Endothelial cell of umbilical vein (primary cell): ENCODE measurements at regions not wholly inside any gene's neighbourhood (a gene's known extent, or its start where the extent isn't known, plus 50 kb on each side); places are given as distances from the start of the nearest gene placed in this dataset.

Experiments used
- BruUV-seq: library from RNA; stranded (reverse); fragments of 400-500 nt; replicated peaks from 2 replicates; lab custom pipeline; 2021; lab: Mats Ljungman, UMichigan
- CTCF ChIA-PET: fragments of 300-600, 350-600 bp; sonication (Branson Sonifier 250); formaldehyde crosslinking; loops from one replicate; lab custom pipeline; 2021; ENCODE audit warnings: antibody characterized with exemption, inconsistent platforms; lab: Charles Lee
- POLR2A ChIA-PET: fragments of 300-600, 350-600 bp; sonication (Branson Sonifier 250); formaldehyde crosslinking; loops from one replicate; lab custom pipeline; 2021; ENCODE audit warnings: antibody characterized with exemption, inconsistent platforms; lab: Charles Lee
- DNase-seq: peaks from one replicate; pipeline ENCODE4 v3.0.0-alpha.2; 2011; ENCODE audit warnings: low read depth, low spot score
- FAIRE-seq: peaks from 2 replicates; lab custom pipeline; 2011; peaks lifted over from hg19 to GRCh38; lab: Jason Lieb, UNC
- H2AFZ ChIP-seq: 2 replicates; pipeline ENCODE4 v1.6.0; 2012; ENCODE audit warnings: low read depth, low read length, control low read depth, inconsistent platforms
- H3K27ac ChIP-seq: 2 replicates; pipeline ENCODE4 v1.5.1; 2011; ENCODE audit warnings: low read depth, mild to moderate bottlenecking, control low read depth, low read length, moderate library complexity; ENCODE audit not compliant: insufficient read depth
- H3K27me3 ChIP-seq, 2 experiments: 2 replicates each; pipeline versions ENCODE4 v1.6.0 to v1.6.1; 2011; ENCODE audit warnings: low read length in 2 of 2, mixed read lengths in 1 of 2; ENCODE audit not compliant: control insufficient read depth in 2 of 2, insufficient read depth in 2 of 2
- H3K36me3 ChIP-seq, 2 experiments: 2 replicates in 1 of 2; 3 replicates in 1 of 2; pipeline ENCODE4 v1.5.1; 2011; ENCODE audit warnings: low read length in 2 of 2, mild to moderate bottlenecking in 1 of 2, moderate library complexity in 1 of 2; ENCODE audit not compliant: control insufficient read depth in 2 of 2, insufficient read depth in 2 of 2; ENCODE audit errors: extremely low read depth in 1 of 2
- H3K4me1 ChIP-seq: 3 replicates; pipeline ENCODE4 v1.5.1; 2011; ENCODE audit warnings: mild to moderate bottlenecking, low read length; ENCODE audit not compliant: control insufficient read depth, insufficient read depth; ENCODE audit errors: extremely low read depth
- H3K4me2 ChIP-seq: 2 replicates; pipeline ENCODE4 v1.6.1; 2011; ENCODE audit warnings: low read length, control low read depth, mixed read lengths; ENCODE audit not compliant: insufficient read depth
- H3K4me3 ChIP-seq, 3 experiments: fragments of 200-600 bp in 1 of 3; sonication (generic), shearing (Covaris generic) in 1 of 3; replicated peaks in 1 of 3; 2 replicates each; pipeline ENCODE4 v1.5.1; 2011 to 2016; ENCODE audit warnings: control low read depth in 3 of 3, low read length in 3 of 3, mild to moderate bottlenecking in 2 of 3, inconsistent platforms in 1 of 3, low read depth in 1 of 3, moderate library complexity in 1 of 3; ENCODE audit not compliant: insufficient read depth in 1 of 3
- H3K79me2 ChIP-seq: 2 replicates; pipeline ENCODE4 v1.6.0; 2012; ENCODE audit warnings: low read length, inconsistent platforms; ENCODE audit not compliant: control insufficient read depth, insufficient read depth
- H3K9ac ChIP-seq: replicated peaks from 2 replicates; pipeline ENCODE3; 2011; ENCODE audit warnings: low read length, control low read depth; ENCODE audit not compliant: insufficient read depth; ENCODE audit errors: extremely low read depth
- H3K9me1 ChIP-seq: replicated peaks from 3 replicates; pipeline ENCODE4 v1.6.0; 2011; ENCODE audit warnings: mild to moderate bottlenecking, low read length; ENCODE audit not compliant: control insufficient read depth, insufficient read depth; ENCODE audit errors: extremely low read depth
- H3K9me3 ChIP-seq: replicated peaks from 2 replicates; pipeline ENCODE4 v1.5.1; 2012; ENCODE audit warnings: low read length, inconsistent platforms; ENCODE audit not compliant: control insufficient read depth, insufficient read depth
- H4K20me1 ChIP-seq: replicated peaks from 2 replicates; pipeline ENCODE3; 2011; ENCODE audit warnings: mild to moderate bottlenecking, low read length; ENCODE audit not compliant: control insufficient read depth, insufficient read depth; ENCODE audit errors: extremely low read depth
- CTCF ChIP-seq, 2 donors: IDR thresholded peaks; 1 replicate in 1 of 2; 2 replicates in 1 of 2; pipeline ENCODE4 v1.5.1; 2011; ENCODE audit warnings: low read length in 2 of 2, mild to moderate bottlenecking in 2 of 2, moderate library complexity in 2 of 2, control low read depth in 1 of 2, inconsistent platforms in 1 of 2, low read depth in 1 of 2; ENCODE audit not compliant: insufficient read depth in 1 of 2; ENCODE audit errors: extremely low read depth in 1 of 2
- EZH2 ChIP-seq: IDR thresholded peaks from 2 replicates; pipeline ENCODE4 v1.6.1; 2012; ENCODE audit warnings: borderline replicate concordance, low read depth, mild to moderate bottlenecking, moderate library complexity, low read length, inconsistent platforms; ENCODE audit not compliant: severe bottlenecking
- FOS ChIP-seq: IDR thresholded peaks from 2 replicates; pipeline ENCODE4 v1.6.1; 2011; ENCODE audit warnings: mild to moderate bottlenecking, low read length, moderate library complexity, borderline replicate concordance; ENCODE audit not compliant: insufficient read depth
- GATA2 ChIP-seq: IDR thresholded peaks from 2 replicates; pipeline ENCODE4 v1.7.0; 2011; ENCODE audit warnings: low read depth, mild to moderate bottlenecking, moderate library complexity, mixed read lengths, low read length; ENCODE audit not compliant: insufficient read length, insufficient read depth
- JUN ChIP-seq: IDR thresholded peaks from 2 replicates; pipeline ENCODE4 v1.6.1; 2011; ENCODE audit warnings: borderline replicate concordance, low read depth; ENCODE audit not compliant: insufficient read length, insufficient read depth
- MAX ChIP-seq: IDR thresholded peaks from 2 replicates; pipeline ENCODE4 v1.6.1; 2011; ENCODE audit not compliant: insufficient read depth, insufficient read length
- MYC ChIP-seq: IDR thresholded peaks from one replicate; pipeline ENCODE4 v1.6.1; 2011; ENCODE audit warnings: mild to moderate bottlenecking, low read depth, low read length
- POLR2A ChIP-seq: IDR thresholded peaks from 2 replicates; pipeline ENCODE4 v1.6.1; 2012; ENCODE audit warnings: low read depth, mild to moderate bottlenecking, control low read depth, low read length
- POLR2AphosphoS5 ChIP-seq: IDR thresholded peaks from 2 replicates; pipeline ENCODE4 v1.6.1; 2012; ENCODE audit warnings: low read depth, mild to moderate bottlenecking, control low read depth, low read length, moderate library complexity; ENCODE audit not compliant: insufficient read depth
- dilution Hi-C: fragments of 300-500 bp; cut with MboI; formaldehyde crosslinking; loops from one replicate; pipeline ENCODE4 v1.15.0; 2019; ENCODE audit warnings: low sequenced_read_pairs; ENCODE audit not compliant: extremely low pct_ligation_motif_present
- intact Hi-C: fragments of 100-400 bp; cut with micrococcal nuclease; formaldehyde crosslinking; loops from one replicate; pipeline ENCODE4 v1.10.0; 2022

- no peak for TF ChIP-seq GATA2
- no peak for TF ChIP-seq FOS
- TF ChIP-seq POLR2A: no peak
- TF ChIP-seq MYC: no peak
- TF ChIP-seq EZH2: no peak
- no peak for TF ChIP-seq MAX
- TF ChIP-seq POLR2AphosphoS5: no peak
- no peak for TF ChIP-seq JUN
- no peak for TF ChIP-seq CTCF (IDR thresholded peaks at IDR 0.05; ENCODE audit: extremely low read depth in 1 of 2, insufficient read depth in 1 of 2, low read depth in 1 of 2, low read length in 2 of 2)
- dilution Hi-C loops (no loop called here), intact Hi-C loops (no loop called here)
- Histone ChIP-seq H3K27ac (no peak overlapping the region), H3K4me1 (no peaks in the 10 kb centered on the region), H3K9me3 (no peaks in the 10 kb centered on the region), H3K27me3 (no peaks in the 10 kb centered on the region), H2AFZ (no peak overlapping the region), H4K20me1 (no peaks in the 10 kb centered on the region), H3K9me1 (no peaks in the 10 kb centered on the region), H3K4me3 (no peak overlapping the region), H3K4me2 (no peak overlapping the region), H3K9ac (no peak overlapping the region), H3K79me2 (no peaks in the 10 kb centered on the region), H3K36me3 (no peaks in the 10 kb centered on the region)
- POLR2A ChIA-PET: no interaction called here
- BruUV-seq: no TSS peak
- DNase-seq: no peak
- no peak for FAIRE-seq
- CTCF ChIA-PET: no interaction called here
Observed at GRCh38 chr11:44507896-44508445, 57.5 kb upstream of the CD82 start.
